GM18519 (cell line): ENCODE measurements at regions not wholly inside any gene's neighbourhood (a gene's known extent, or its start where the extent isn't known, plus 50 kb on each side); places are given as distances from the start of the nearest gene placed in this dataset.

Source experiments
- ATAC-seq: cut with Tn5 transposase; IDR thresholded peaks from one replicate; pipeline ENCODE4 v1.9.1; 2021; ENCODE audit warnings: mild to moderate bottlenecking, moderate library complexity; ENCODE audit not compliant: unreplicated experiment, low FRiP score

DNA sequence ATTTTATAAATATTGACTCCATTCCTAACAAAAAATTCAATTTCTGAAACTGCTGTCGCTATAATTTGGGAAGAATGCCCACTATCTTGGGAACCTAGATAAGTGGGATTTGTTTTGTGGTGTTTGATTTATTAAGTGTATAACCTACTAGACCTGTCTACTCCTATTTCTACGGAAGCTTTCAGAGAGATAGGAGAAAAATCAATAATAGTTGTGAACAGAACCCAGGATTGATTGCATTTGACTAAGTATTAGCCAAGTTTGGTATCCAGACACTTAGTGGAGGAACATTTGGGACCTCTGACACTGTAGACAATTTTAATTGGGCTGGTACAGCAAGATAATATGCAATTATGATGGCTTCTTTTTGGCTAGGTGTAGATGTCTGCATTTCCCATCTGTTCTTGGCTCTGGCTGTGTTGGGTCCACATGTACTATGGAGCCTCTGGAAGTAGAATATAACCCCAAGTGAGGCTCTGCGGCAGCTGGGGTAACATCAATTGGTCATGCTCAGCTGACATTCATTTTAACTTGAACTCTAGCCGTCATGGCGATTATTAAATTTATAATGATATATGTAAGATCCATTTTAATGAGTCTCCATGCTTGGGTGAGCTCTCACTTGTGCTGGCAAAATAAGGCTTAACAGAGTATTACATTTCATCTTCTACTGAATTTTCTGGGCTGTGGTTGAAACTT, 111.5 kb upstream of the E2F8 start:
- no peak for ATAC-seq

DNA sequence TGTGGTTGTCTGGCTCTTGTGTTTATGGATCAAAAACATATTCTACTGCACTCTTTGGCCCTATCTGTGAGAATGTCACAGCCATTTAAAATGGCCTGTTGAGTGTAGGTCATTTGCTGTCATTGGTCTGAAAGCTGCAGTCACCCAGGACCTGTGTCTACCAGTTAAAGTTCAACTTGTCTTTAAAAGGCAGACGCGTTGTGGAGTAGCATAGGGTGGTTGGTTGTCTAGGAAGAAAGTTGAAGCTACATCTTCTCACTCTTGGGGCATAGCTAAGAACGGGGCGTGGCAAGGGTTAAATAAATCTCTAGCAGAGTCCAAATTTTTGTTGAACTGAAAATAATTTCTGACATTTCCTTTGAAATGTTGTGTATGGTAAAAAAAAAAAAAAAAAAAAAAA, 110.7 kb upstream of the E2F8 start:
- ATAC-seq: no peak

DNA sequence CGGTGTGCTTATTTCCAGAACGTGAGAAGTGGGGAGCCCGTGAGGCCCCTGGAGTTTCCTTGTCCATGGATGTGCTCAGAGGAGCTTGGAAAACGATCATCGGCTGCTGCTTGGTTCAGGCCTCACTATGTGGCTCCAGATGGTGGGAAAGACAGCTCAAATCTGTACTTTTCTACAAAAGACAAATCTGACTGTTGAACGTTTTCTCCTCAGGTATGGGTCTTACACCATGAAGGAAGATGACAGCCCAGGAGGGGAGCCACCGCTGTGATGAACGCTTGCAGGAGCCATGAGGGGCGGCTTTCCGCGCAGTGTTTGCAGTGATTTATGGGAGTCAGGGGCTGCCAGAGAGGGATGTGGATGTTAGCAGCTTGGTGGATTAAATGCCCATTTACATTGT, 109.4 kb upstream of the E2F8 start:
- no peak for ATAC-seq

DNA sequence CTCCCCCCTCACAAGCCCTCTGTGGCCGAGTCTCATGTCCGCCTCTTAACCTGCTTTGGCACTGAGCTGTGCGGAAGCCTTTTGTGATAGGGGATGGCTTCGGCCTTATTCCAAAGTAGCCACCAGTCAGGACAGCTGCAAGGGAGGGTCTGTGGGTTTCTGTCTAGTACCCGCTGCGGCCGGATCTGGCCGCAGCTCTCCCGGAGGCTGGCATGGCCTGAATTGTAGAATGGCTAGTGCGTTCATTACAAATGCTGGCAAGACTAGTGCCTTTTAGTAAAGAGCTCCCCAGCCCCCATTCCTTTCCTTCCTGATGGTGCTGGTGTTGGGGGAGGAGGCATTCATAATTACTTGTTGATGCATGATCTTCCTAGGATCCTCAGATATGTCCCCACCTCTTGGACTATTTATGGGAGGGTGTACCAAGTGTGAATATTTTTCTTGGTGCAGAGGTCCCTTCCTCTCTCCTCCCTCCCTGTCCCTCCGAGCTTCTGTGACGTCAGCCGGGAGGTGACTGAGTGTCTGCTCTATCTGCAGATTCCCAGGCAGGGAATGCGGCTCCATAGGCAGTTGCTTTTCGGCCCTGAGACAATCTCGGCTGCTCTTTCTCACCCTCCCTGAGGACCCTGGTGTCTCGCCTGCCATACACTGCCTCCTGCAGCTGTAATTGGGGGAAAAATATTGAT, 108.7 kb upstream of the E2F8 start:
- no peak for ATAC-seq

DNA sequence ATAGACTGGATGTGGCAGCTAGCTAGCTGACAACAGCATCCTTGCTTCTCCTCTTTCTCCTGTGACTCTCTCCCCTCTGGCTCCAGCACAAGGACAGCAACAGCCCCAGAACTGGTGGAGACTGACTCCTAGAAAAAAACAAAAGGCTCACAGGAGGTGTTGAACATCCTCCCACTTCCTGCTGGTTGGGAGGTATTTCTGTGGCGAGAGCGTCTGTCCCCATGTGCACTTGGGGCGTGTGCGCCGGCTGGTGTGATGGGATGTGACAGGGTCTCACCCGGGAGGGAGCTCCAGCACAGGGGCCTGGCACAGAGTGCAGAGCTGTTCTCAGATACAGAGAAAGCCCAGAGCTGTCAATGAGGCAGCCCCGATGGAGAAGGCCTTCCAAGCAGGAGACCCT, 107.2 kb upstream of the E2F8 start:
- no peak for ATAC-seq

DNA sequence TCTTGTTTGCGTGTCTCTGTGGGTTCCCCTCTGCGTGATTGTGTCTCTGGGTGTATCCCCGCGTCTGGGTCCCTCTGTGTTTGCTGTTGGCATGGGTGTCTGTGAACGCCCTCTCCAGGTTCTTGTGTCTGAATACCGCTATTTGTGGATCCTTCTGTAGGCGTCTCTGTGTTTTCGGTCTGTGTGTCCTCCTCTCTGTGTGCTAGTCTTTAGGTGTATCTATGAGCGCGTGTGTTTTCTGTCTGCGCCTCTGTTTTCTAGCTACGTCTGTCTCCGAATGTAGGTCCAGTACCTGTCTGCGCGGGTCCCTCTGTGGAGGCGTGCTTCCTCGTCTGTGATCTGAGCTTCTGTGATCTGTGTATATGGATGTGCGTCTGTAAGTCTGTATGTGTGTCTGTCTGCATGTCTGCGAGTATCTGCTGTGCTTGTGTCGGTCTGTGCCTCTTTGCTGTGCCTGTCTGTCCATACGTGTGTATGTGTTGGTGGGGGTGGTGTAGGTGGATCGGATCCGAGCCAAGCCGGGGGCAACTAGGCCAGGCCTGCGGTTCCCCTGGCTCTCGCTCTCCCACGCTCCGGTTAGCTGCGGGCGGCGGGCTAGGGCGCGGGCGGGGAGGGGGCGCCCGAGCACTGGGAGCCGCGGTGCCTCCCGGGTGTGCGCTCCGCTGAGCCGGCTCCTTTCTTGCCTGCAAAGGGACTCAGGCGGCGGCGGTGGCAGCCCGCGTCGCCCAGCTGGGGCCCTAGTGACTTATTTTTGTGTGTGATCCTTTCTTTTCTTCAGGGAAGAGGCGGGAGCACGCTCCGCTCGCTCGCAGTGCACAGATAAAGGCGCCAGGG, 105.3 kb upstream of the E2F8 start:
- no peak for ATAC-seq

DNA sequence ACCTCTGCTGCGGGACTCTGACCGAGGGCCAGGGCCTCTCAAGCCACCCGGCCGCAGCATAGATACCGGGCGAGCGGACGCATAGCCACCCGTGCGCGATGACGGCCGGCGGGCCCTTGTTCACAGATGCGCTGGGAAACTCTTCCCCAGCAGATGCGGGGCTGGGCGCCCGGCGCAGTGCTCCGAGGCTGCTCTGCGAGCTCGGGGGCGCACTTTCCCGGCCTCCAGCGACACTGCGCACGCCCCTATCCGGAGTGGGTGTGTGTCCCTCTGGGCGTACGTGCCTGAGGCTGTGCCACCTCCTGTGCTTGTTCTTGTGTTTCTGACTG, 104.7 kb upstream of the E2F8 start:
- no peak for ATAC-seq

DNA sequence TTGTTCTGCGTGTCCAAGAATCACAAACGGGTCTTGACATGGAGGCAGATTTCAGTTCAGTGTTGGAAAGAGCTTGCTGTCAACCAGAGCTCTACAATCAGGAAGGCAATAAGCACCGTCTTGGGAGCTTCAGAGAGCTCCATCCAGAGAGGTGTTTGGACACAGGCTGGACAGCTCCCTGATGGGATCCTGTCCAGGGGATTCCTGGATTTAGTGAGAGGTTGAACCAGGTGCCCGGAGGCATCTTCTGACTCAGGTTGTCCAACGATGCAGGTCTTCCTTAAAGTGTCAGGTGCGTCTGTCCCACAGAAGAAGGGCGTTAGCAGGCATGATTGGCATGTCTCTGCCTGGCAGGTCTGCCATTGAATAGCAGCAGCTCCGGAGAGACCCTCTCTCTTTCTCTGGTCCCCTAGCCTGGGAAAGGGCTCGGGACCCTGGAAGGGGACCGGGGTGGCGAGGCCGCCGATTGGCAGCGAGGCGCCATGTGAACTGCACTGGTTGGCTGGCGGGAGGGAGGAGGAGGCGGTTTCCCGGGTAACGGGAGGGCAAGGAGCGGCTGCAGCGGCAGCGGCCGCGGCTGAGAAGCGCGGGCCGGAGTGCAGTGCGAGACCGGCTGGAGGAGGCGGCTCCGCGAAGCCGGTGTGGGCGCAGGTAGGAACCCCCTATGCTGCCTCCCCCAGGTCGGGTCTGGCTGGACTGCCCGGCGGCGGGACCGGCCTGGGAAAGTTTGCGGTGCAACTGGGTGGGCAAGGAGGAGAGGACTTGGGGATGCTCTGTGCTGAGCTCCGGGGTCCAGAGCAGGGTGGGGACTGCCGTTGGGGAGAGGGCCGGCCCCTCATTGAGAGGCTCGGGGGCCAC, 104.1 kb upstream of the E2F8 start:
- no peak for ATAC-seq

DNA sequence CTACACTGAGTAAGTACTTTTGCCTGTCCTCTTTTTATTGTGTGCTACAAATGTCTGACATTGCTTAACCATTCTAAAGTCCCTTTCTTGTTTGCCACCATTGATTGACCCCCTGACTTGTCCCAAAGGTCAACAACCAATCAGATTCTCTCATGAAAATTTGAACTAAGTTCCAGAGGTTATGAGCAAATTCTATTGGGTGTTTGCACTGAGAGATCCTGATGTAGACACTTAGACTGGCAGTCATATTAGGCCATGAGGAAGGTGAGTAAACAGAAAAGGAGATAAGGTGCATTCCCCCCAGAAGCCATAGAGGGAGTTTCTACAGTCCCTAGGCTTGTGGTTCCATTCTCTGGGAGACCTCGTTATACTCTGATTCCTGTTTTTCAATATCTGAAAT, 101.3 kb upstream of the E2F8 start:
- ATAC-seq: no peak

DNA sequence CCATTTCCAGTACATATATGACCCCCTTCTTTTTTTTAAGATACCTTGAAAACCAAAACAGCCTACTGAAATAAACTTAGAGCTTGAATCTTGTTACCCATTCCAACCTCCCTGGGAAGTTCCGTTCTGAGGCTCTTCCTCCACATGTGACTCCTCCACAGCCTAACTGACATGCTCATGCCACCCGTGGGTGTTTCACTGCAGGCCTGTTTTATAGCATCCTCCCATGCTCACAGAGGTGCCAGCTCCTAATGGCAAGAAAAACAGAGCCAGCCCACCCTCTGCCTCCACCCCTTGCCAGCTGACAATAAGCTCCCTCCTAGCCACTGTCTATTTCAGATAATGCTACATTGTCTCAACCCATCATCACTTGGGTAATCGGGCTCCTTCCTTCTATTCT, 97.6 kb upstream of the E2F8 start:
- no peak for ATAC-seq

DNA sequence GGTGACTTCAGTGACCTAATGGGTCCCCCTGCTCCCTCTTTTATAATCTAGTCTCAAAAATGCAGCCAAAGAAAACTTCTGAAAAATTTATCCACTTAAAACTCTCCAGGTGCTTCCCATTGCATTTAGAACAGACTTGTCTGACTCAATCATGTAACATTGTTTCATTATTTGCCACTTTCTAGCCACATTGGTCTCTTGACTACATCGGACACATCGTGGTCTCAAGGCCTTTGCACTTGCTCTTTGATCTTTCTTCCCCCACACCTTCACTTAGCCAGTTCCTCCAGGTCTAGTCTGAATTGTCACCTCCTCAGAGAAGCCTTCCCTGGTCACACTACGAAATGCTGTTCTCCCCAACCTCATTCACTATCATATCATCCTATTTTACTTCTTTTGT, 97.0 kb upstream of the E2F8 start:
- no peak for ATAC-seq

DNA sequence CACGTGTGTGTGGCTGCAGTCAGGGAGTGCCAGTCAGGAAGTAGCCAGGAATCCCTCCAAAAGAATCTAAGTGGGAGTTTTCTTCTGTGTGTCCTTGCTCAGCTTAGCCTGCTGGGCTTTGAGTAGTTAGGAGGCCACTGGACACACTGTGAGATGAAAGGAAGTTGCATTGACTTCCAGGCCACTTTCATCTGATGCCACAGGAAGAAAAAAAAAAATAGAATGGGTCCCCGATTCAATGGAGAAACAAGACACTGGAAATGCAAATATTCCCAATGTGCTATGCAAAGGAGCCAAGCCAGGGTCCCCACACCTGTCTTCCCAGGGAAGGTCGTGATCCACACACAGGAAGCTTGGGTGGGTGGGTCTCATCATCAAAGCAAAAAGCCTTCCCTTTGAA, 95.6 kb upstream of the E2F8 start:
- no peak for ATAC-seq

DNA sequence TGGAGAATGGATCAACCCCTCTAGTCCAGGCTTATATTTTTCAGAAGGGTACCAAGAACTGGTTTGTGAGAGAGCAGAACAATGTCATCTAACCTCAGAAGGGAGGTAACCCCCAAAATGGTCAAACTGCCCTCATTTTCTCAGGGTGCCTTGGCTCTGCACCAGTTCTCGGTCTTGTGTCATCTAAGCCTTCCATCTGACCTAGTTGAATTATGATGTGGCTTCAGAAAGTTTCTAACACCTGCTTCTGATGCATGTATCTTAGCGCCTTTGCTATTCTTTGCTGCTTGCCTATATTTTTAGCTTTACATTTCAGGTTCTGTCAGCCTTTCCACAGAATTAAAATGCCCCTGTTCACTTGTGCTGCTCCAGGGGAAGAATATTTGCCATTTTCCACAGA, 91.7 kb upstream of the E2F8 start:
- peak; percentile 85 for ATAC-seq

DNA sequence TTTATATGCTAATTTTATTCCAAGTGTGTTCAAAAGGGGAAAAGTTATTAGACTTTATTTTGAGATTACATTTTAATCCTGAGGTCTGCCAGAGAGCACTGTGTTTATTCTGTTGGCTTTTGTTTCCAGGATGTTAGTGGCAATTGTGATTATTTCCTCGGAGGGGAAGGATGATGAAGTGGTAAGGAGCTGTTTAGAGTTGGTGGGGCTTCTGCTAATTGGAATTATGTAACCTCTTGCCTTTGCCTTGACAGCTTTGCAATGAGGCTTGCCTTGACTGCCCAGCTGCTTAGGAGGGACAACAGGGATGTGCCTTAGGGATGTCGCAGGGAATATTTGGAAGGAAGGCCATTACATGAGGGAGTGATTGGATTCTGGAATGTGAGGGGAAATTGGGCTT, 89.7 kb upstream of the E2F8 start:
- no peak for ATAC-seq

DNA sequence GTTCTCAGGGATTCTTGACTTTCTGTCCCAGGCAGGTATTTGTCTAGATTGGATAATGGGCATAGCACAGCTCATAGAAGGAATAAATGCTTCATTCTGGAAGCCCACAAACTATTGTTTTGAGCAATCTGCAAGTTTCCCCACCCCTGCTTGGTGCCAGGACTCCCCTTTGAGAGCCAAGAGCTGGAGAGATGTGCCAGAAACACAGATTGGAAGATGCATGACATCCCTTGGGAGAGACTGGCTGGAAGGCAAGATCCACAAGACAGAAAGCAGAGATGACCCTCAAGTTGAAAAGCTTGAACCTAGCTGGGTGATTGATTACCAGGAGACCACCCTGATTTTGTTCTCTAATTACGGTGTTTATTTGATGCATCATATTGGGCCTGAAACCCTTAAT, 89.2 kb upstream of the E2F8 start:
- ATAC-seq: no peak

DNA sequence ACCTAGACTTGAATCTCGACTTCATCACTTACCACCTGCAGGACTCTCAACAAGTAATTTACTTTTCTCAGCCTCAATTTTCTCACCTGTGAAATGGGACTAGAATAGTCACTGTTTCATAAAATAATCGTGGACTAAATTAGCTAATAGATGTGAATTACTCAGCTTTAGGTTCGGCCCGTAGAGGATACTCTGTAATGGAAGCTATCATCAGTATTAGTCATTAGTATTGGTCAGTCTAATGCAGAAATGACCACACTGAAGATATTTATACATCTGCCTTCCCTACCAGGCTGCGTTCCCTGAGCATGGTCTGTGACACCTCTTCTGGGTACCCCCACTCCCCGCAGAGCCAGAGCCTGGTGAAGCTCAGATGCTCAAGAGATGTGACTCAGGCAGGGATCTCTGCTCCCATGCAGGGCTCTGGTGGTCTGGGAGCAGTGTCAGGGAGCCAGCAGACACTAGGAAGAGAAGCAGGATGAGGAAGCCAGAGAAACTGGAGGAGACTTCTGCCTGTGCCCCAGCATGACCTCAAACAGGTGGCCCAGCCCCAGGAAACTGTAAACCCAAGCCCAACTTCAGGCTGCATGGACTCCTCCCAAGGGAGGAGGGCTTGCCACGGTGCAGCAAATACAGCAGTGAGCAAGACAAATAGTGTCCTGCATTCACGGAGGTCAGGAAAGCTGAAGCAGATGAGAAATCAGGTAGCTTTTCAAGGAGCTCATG, 88.0 kb upstream of the E2F8 start:
- no peak for ATAC-seq

DNA sequence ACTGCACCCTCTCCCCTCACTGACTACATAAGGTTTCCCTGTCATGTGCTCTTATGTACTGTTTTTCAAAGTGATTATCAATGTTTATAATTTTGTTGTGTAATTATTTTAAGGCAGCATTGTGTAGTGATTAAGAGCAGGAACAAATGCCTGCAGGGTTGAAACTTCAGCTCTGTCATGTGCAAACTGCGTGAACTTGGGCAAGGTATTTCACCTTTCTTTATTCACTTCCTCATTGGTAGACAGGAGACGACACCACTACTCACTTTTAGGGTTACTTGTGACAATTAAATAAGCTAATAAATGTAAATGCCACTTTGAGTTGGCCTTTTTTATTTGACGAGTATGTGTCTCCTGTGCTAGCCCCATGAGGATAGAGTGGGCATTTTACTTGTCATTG, 86.5 kb upstream of the E2F8 start:
- no peak for ATAC-seq

DNA sequence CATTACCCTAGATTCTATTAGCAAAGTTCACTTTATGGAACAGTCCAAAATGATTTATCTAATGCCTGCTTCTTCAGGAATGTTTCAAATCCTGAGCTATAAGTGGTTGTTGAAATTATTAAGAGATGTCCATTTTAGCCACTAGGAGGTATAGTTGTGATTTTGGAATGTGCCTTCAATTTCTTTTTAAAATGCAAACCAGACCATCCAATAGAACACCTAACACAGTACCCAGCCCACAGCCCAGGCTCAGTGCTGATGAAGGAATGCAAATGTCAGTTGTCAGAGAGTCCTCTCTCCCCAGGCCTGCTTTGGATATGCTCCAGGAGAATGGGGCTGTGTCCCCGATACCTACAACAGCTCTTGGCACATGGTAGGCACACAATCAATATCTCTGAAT, 85.8 kb upstream of the E2F8 start:
- ATAC-seq: no peak

DNA sequence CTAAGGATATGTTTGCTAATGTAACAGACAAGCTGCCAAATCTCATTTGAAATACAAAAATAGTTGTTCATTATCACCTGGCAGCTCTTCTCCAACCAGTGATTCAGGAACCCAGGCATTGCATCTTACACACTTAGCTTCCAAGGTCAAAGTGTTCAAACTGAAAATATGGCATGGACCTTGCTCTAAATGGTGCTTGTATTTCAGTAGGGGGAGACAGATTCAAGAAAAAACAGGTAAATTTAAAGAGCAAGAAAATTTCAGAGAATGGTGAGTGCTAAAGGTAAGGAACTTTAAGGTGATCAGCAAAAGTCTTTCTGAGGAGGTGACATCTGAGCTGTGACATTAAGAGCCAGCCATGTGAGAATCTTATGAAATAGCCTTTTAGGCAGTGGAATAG, 82.8 kb upstream of the E2F8 start:
- no peak for ATAC-seq

DNA sequence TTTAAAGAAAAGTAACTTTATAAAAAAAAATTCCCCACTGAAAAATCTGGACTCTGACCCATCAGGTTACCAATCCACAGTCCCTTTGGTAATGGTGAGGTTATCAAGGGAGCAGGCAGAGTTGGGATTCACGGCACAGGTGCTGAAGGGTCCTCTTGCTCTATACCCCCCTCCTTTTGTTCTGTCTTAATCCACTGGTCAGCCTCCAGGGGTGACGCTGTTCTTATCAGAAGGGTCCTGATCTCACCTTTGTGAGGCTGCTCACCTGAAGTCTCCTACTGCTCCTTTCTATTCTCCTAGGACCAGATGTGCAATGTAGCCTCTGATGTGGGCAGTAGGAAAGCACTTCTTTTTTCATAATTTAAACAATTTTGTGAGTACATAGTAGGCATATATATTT, 80.6 kb upstream of the E2F8 start:
- no peak for ATAC-seq
